ENCODE measurements at regions not wholly inside any gene's neighbourhood (a gene's known extent, or its start where the extent isn't known, plus 50 kb on each side); places are given as distances from the start of the nearest gene placed in this dataset.

- Histone ChIP-seq H3K9me3 (ENCODE audit: control insufficient read depth in 2 of 2, low read length in 2 of 2) (no peaks in the 10 kb centered on the region), H3K4me3 (ENCODE audit: low read length in 2 of 2) (no peak overlapping the region), H3K9ac (ENCODE audit: low read length in 2 of 2) (no peak overlapping the region), H3K27ac (ENCODE audit: low read length) (no peak overlapping the region), H3K4me1 (ENCODE audit: control insufficient read depth, insufficient read depth, low read length) (no peaks in the 10 kb centered on the region), H3K36me3 (ENCODE audit: control insufficient read depth in 2 of 2, insufficient read depth in 2 of 2, low read length in 2 of 2) (no peaks in the 10 kb centered on the region), H3K27me3 (ENCODE audit: control insufficient read depth in 1 of 2, insufficient read depth in 2 of 2, low read length in 2 of 2) (no peaks in the 10 kb centered on the region)
These were observed 1160.5 kb downstream of the IGSF11 start for GRCh38 chr3:117874028-117874690.

- no peak overlapping the region for H3K4me3 ChIP-seq (ENCODE audit: low read length in 2 of 2)
- no peaks in the 10 kb centered on the region for H3K36me3 ChIP-seq (ENCODE audit: control insufficient read depth in 2 of 2, insufficient read depth in 2 of 2, low read length in 2 of 2)
- no peaks in the 10 kb centered on the region for H3K27me3 ChIP-seq (ENCODE audit: control insufficient read depth in 1 of 2, insufficient read depth in 2 of 2, low read length in 2 of 2)
- no peaks in the 10 kb centered on the region for H3K9me3 ChIP-seq (ENCODE audit: control insufficient read depth in 2 of 2, low read length in 2 of 2)
- H3K27ac ChIP-seq (ENCODE audit: low read length): no peak overlapping the region
- H3K4me1 ChIP-seq (ENCODE audit: control insufficient read depth, insufficient read depth, low read length): no peaks in the 10 kb centered on the region
- H3K9ac ChIP-seq (ENCODE audit: low read length in 2 of 2): no peak overlapping the region
These were observed 1159.5 kb downstream of the IGSF11 start for GRCh38 chr3:117874904-117875874.

- H3K9ac ChIP-seq (ENCODE audit: low read length in 2 of 2): no peak overlapping the region
- no peak overlapping the region for H3K27ac ChIP-seq (ENCODE audit: low read length)
- H3K27me3 ChIP-seq (ENCODE audit: control insufficient read depth in 1 of 2, insufficient read depth in 2 of 2, low read length in 2 of 2): no peaks in the 10 kb centered on the region
- H3K4me1 ChIP-seq (ENCODE audit: control insufficient read depth, insufficient read depth, low read length): no peaks in the 10 kb centered on the region
- no peaks in the 10 kb centered on the region for H3K36me3 ChIP-seq (ENCODE audit: control insufficient read depth in 2 of 2, insufficient read depth in 2 of 2, low read length in 2 of 2)
- no peaks in the 10 kb centered on the region for H3K9me3 ChIP-seq (ENCODE audit: control insufficient read depth in 2 of 2, low read length in 2 of 2)
- H3K4me3 ChIP-seq (ENCODE audit: low read length in 2 of 2): no peak overlapping the region
These were observed 1158.8 kb downstream of the IGSF11 start for GRCh38 chr3:117875887-117876286.

- no peaks in the 10 kb centered on the region for H3K27me3 ChIP-seq (ENCODE audit: control insufficient read depth in 1 of 2, insufficient read depth in 2 of 2, low read length in 2 of 2)
- no peak overlapping the region for H3K4me3 ChIP-seq (ENCODE audit: low read length in 2 of 2)
- no peaks in the 10 kb centered on the region for H3K36me3 ChIP-seq (ENCODE audit: control insufficient read depth in 2 of 2, insufficient read depth in 2 of 2, low read length in 2 of 2)
- H3K4me1 ChIP-seq (ENCODE audit: control insufficient read depth, insufficient read depth, low read length): no peaks in the 10 kb centered on the region
- H3K27ac ChIP-seq (ENCODE audit: low read length): no peak overlapping the region
- H3K9me3 ChIP-seq (ENCODE audit: control insufficient read depth in 2 of 2, low read length in 2 of 2): no peaks in the 10 kb centered on the region
- no peak overlapping the region for H3K9ac ChIP-seq (ENCODE audit: low read length in 2 of 2)
These were observed 1154.0 kb downstream of the IGSF11 start for GRCh38 chr3:117880638-117881037.

GRCh38 chr3:117881210-117881609 is 1153.4 kb downstream of the IGSF11 start:
- H3K36me3 ChIP-seq (ENCODE audit: control insufficient read depth in 2 of 2, insufficient read depth in 2 of 2, low read length in 2 of 2): no peaks in the 10 kb centered on the region
- no peak overlapping the region for H3K9ac ChIP-seq (ENCODE audit: low read length in 2 of 2)
- no peak overlapping the region for H3K27ac ChIP-seq (ENCODE audit: low read length)
- H3K4me1 ChIP-seq (ENCODE audit: control insufficient read depth, insufficient read depth, low read length): no peaks in the 10 kb centered on the region
- H3K27me3 ChIP-seq (ENCODE audit: control insufficient read depth in 1 of 2, insufficient read depth in 2 of 2, low read length in 2 of 2): no peaks in the 10 kb centered on the region
- H3K9me3 ChIP-seq (ENCODE audit: control insufficient read depth in 2 of 2, low read length in 2 of 2): no peaks in the 10 kb centered on the region
- no peak overlapping the region for H3K4me3 ChIP-seq (ENCODE audit: low read length in 2 of 2)

GRCh38 chr3:117885011-117885441 is 1149.6 kb downstream of the IGSF11 start:
- Histone ChIP-seq H3K4me3 (ENCODE audit: low read length in 2 of 2) (no peak overlapping the region), H3K27me3 (ENCODE audit: control insufficient read depth in 1 of 2, insufficient read depth in 2 of 2, low read length in 2 of 2) (no peaks in the 10 kb centered on the region), H3K27ac (ENCODE audit: low read length) (no peak overlapping the region), H3K4me1 (ENCODE audit: control insufficient read depth, insufficient read depth, low read length) (no peaks in the 10 kb centered on the region), H3K9me3 (ENCODE audit: control insufficient read depth in 2 of 2, low read length in 2 of 2) (no peaks in the 10 kb centered on the region), H3K36me3 (ENCODE audit: control insufficient read depth in 2 of 2, insufficient read depth in 2 of 2, low read length in 2 of 2) (no peaks in the 10 kb centered on the region), H3K9ac (ENCODE audit: low read length in 2 of 2) (no peak overlapping the region)

GRCh38 chr3:117886147-117886546 is 1148.5 kb downstream of the IGSF11 start:
- Histone ChIP-seq H3K9ac (ENCODE audit: low read length in 2 of 2) (no peak overlapping the region), H3K36me3 (ENCODE audit: control insufficient read depth in 2 of 2, insufficient read depth in 2 of 2, low read length in 2 of 2) (no peaks in the 10 kb centered on the region), H3K27ac (ENCODE audit: low read length) (no peak overlapping the region), H3K4me1 (ENCODE audit: control insufficient read depth, insufficient read depth, low read length) (no peaks in the 10 kb centered on the region), H3K9me3 (ENCODE audit: control insufficient read depth in 2 of 2, low read length in 2 of 2) (no peaks in the 10 kb centered on the region), H3K27me3 (ENCODE audit: control insufficient read depth in 1 of 2, insufficient read depth in 2 of 2, low read length in 2 of 2) (no peaks in the 10 kb centered on the region), H3K4me3 (ENCODE audit: low read length in 2 of 2) (no peak overlapping the region)

- Histone ChIP-seq H3K27me3 (ENCODE audit: control insufficient read depth in 1 of 2, insufficient read depth in 2 of 2, low read length in 2 of 2) (no peaks in the 10 kb centered on the region), H3K4me3 (ENCODE audit: low read length in 2 of 2) (no peak overlapping the region), H3K4me1 (ENCODE audit: control insufficient read depth, insufficient read depth, low read length) (no peaks in the 10 kb centered on the region), H3K9ac (ENCODE audit: low read length in 2 of 2) (no peak overlapping the region), H3K9me3 (ENCODE audit: control insufficient read depth in 2 of 2, low read length in 2 of 2) (no peaks in the 10 kb centered on the region), H3K36me3 (ENCODE audit: control insufficient read depth in 2 of 2, insufficient read depth in 2 of 2, low read length in 2 of 2) (no peaks in the 10 kb centered on the region), H3K27ac (ENCODE audit: low read length) (no peak overlapping the region)
These were observed 1147.6 kb downstream of the IGSF11 start for GRCh38 chr3:117887031-117887430.

GRCh38 chr3:117887901-117888300 is 1146.7 kb downstream of the IGSF11 start:
- H3K4me3 ChIP-seq (ENCODE audit: low read length in 2 of 2): no peak overlapping the region
- H3K9ac ChIP-seq (ENCODE audit: low read length in 2 of 2): no peak overlapping the region
- H3K9me3 ChIP-seq (ENCODE audit: control insufficient read depth in 2 of 2, low read length in 2 of 2): no peaks in the 10 kb centered on the region
- no peaks in the 10 kb centered on the region for H3K27me3 ChIP-seq (ENCODE audit: control insufficient read depth in 1 of 2, insufficient read depth in 2 of 2, low read length in 2 of 2)
- H3K36me3 ChIP-seq (ENCODE audit: control insufficient read depth in 2 of 2, insufficient read depth in 2 of 2, low read length in 2 of 2): no peaks in the 10 kb centered on the region
- H3K27ac ChIP-seq (ENCODE audit: low read length): no peak overlapping the region
- H3K4me1 ChIP-seq (ENCODE audit: control insufficient read depth, insufficient read depth, low read length): no peaks in the 10 kb centered on the region

GRCh38 chr3:117892431-117892841 is 1142.2 kb downstream of the IGSF11 start:
- Histone ChIP-seq H3K4me3 (ENCODE audit: low read length in 2 of 2) (no peak overlapping the region), H3K4me1 (ENCODE audit: control insufficient read depth, insufficient read depth, low read length) (no peaks in the 10 kb centered on the region), H3K9me3 (ENCODE audit: control insufficient read depth in 2 of 2, low read length in 2 of 2) (peaks cover 0 to 2% of the 10 kb centered on the region in 2 donors), H3K27ac (ENCODE audit: low read length) (no peak overlapping the region), H3K9ac (ENCODE audit: low read length in 2 of 2) (no peak overlapping the region), H3K36me3 (ENCODE audit: control insufficient read depth in 2 of 2, insufficient read depth in 2 of 2, low read length in 2 of 2) (no peaks in the 10 kb centered on the region), H3K27me3 (ENCODE audit: control insufficient read depth in 1 of 2, insufficient read depth in 2 of 2, low read length in 2 of 2) (no peaks in the 10 kb centered on the region)

- no peak overlapping the region for H3K9ac ChIP-seq (ENCODE audit: low read length in 2 of 2)
- H3K9me3 ChIP-seq (ENCODE audit: control insufficient read depth in 2 of 2, low read length in 2 of 2): peaks cover 0 to 2% of the 10 kb centered on the region in 2 donors
- no peaks in the 10 kb centered on the region for H3K4me1 ChIP-seq (ENCODE audit: control insufficient read depth, insufficient read depth, low read length)
- no peak overlapping the region for H3K4me3 ChIP-seq (ENCODE audit: low read length in 2 of 2)
- H3K27ac ChIP-seq (ENCODE audit: low read length): no peak overlapping the region
- no peaks in the 10 kb centered on the region for H3K36me3 ChIP-seq (ENCODE audit: control insufficient read depth in 2 of 2, insufficient read depth in 2 of 2, low read length in 2 of 2)
- H3K27me3 ChIP-seq (ENCODE audit: control insufficient read depth in 1 of 2, insufficient read depth in 2 of 2, low read length in 2 of 2): no peaks in the 10 kb centered on the region
These were observed 1141.6 kb downstream of the IGSF11 start for GRCh38 chr3:117893001-117893400.
